WTC11 (cell line): ENCODE measurements at regions not wholly inside any gene's neighbourhood (a gene's known extent, or its start where the extent isn't known, plus 50 kb on each side); places are given as distances from the start of the nearest gene placed in this dataset.

Experiments used
- ATAC-seq: fragments of 200-7000 bp; cut with Tn5 transposase; 2 replicates; pipeline ENCODE4 v1.10.0; 2021; ENCODE audit warnings: mild to moderate bottlenecking, moderate library complexity
- CTCF ChIA-PET: fragments of 300-600 bp; sonication (Branson Sonifier 250); formaldehyde crosslinking; loops from one replicate; lab custom pipeline; 2021; ENCODE audit warnings: antibody characterized with exemption; lab: Charles Lee
- POLR2A ChIA-PET: fragments of 350-600 bp; sonication (Branson Sonifier 250); formaldehyde crosslinking; loops from one replicate; lab custom pipeline; 2021; ENCODE audit warnings: antibody characterized with exemption; lab: Charles Lee
- DNase-seq: peaks from one replicate; pipeline ENCODE4 v3.0.0; 2021; ENCODE audit warnings: low spot score
- H3K27ac Mint-ChIP-seq: 2 replicates; pipeline ENCODE4 v1.8.0; 2021; ENCODE audit warnings: mixed read lengths
- H3K27me3 Mint-ChIP-seq: 2 replicates; pipeline ENCODE4 v1.8.0; 2021; ENCODE audit warnings: low read depth, mild to moderate bottlenecking, moderate library complexity, mixed read lengths
- H3K36me3 Mint-ChIP-seq: 2 replicates; pipeline ENCODE4 v1.8.0; 2021; ENCODE audit warnings: mixed read lengths
- H3K4me1 Mint-ChIP-seq: 2 replicates; pipeline ENCODE4 v1.8.0; 2022; ENCODE audit warnings: mixed read lengths
- H3K4me3 Mint-ChIP-seq: 2 replicates; pipeline ENCODE4 v1.8.0; 2021; ENCODE audit warnings: mild to moderate bottlenecking, moderate library complexity, mixed read lengths
- H3K9me3 Mint-ChIP-seq: 2 replicates; pipeline ENCODE4 v1.8.0; 2021; ENCODE audit warnings: mixed read lengths
- ATF1 ChIP-seq: sonication (generic); formaldehyde crosslinking; IDR thresholded peaks from 2 replicates; pipeline ENCODE4 v1.8.1; 2023; ENCODE audit warnings: mild to moderate bottlenecking, moderate library complexity, missing genetic modification reagents
- ATF2 ChIP-seq: sonication (generic); formaldehyde crosslinking; IDR thresholded peaks from 2 replicates; pipeline ENCODE4 v1.8.1; 2022; ENCODE audit warnings: low read depth, missing genetic modification reagents, borderline replicate concordance
- CREM ChIP-seq: sonication (generic); formaldehyde crosslinking; IDR thresholded peaks from 2 replicates; pipeline ENCODE4 v1.8.1; 2022; ENCODE audit warnings: mild to moderate bottlenecking, missing genetic modification reagents, moderate library complexity
- E2F5 ChIP-seq: sonication (generic); formaldehyde crosslinking; IDR thresholded peaks from 2 replicates; pipeline ENCODE4 v1.8.1; 2022; ENCODE audit warnings: mild to moderate bottlenecking, moderate library complexity, missing genetic modification reagents
- ELF4 ChIP-seq: sonication (generic); formaldehyde crosslinking; IDR thresholded peaks from 2 replicates; pipeline ENCODE4 v1.8.1; 2022; ENCODE audit warnings: low read depth, mild to moderate bottlenecking, moderate library complexity, missing genetic modification reagents
- FOXJ3 ChIP-seq: sonication (generic); formaldehyde crosslinking; IDR thresholded peaks from 2 replicates; pipeline ENCODE4 v1.9.0; 2021; ENCODE audit warnings: missing genetic modification reagents, mild to moderate bottlenecking, borderline replicate concordance
- FOXP4 ChIP-seq: sonication (generic); formaldehyde crosslinking; IDR thresholded peaks from 2 replicates; pipeline ENCODE4 v1.8.0; 2022; ENCODE audit warnings: mild to moderate bottlenecking, missing genetic modification reagents
- GTF2I ChIP-seq: fragments of 250-450 bp; sonication (Bioruptor Pico); conservative IDR thresholded peaks from 2 replicates; pipeline ENCODE4 v1.4.0; 2021; ENCODE audit warnings: mild to moderate bottlenecking
- IRF1 ChIP-seq: sonication (generic); formaldehyde crosslinking; IDR thresholded peaks from 2 replicates; pipeline ENCODE4 v1.8.0; 2023; ENCODE audit warnings: missing genetic modification reagents
- KAT7 ChIP-seq: sonication (generic); formaldehyde crosslinking; IDR thresholded peaks from 2 replicates; pipeline ENCODE4 v1.8.1; 2023; ENCODE audit warnings: missing genetic modification reagents, mild to moderate bottlenecking, borderline replicate concordance
- MLX ChIP-seq: sonication (generic); formaldehyde crosslinking; IDR thresholded peaks from 2 replicates; pipeline ENCODE4 v1.8.1; 2023; ENCODE audit warnings: mild to moderate bottlenecking, missing genetic modification reagents, moderate library complexity
- NR1H2 ChIP-seq: sonication (generic); formaldehyde crosslinking; IDR thresholded peaks from 2 replicates; pipeline ENCODE4 v1.9.0; 2021; ENCODE audit warnings: mild to moderate bottlenecking, moderate library complexity, missing genetic modification reagents
- PRRX2 ChIP-seq: fragments of 250-450 bp; sonication (Bioruptor Pico); IDR thresholded peaks from 2 replicates; pipeline ENCODE4 v1.8.0; 2021; ENCODE audit warnings: mild to moderate bottlenecking
- SOX15 ChIP-seq: fragments of 250-450 bp; sonication (Bioruptor Pico); IDR thresholded peaks from 2 replicates; pipeline ENCODE4 v1.9.0; 2021; ENCODE audit warnings: mild to moderate bottlenecking
- USF2 ChIP-seq: sonication (generic); formaldehyde crosslinking; IDR thresholded peaks from 2 replicates; pipeline ENCODE4 v1.8.1; 2023; ENCODE audit warnings: mild to moderate bottlenecking, missing genetic modification reagents, moderate library complexity
- ZNF263 ChIP-seq: sonication (generic); formaldehyde crosslinking; IDR thresholded peaks from 2 replicates; pipeline ENCODE4 v1.8.1; 2022; ENCODE audit warnings: low read depth, mild to moderate bottlenecking, moderate library complexity, missing genetic modification reagents
- ZNF416 ChIP-seq: fragments of 250-450 bp; sonication (Bioruptor Pico); IDR thresholded peaks from 2 replicates; pipeline ENCODE4 v1.9.0; 2021; ENCODE audit warnings: mild to moderate bottlenecking, inconsistent platforms
- ZNF671 ChIP-seq: fragments of 250-450 bp; sonication (Bioruptor Pico); IDR thresholded peaks from 2 replicates; pipeline ENCODE4 v1.8.0; 2021; ENCODE audit warnings: mild to moderate bottlenecking
- TF ChIP-seq, protein P1 (sequence below): sonication (generic); formaldehyde crosslinking; IDR thresholded peaks from 2 replicates; pipeline ENCODE4 v1.8.1; 2023; ENCODE audit warnings: mild to moderate bottlenecking, missing genetic modification reagents
- TF ChIP-seq, protein P2 (sequence below): sonication (generic); formaldehyde crosslinking; IDR thresholded peaks from 2 replicates; pipeline ENCODE4 v1.8.0; 2022; ENCODE audit warnings: mild to moderate bottlenecking, missing genetic modification reagents
- TF ChIP-seq, protein P3 (sequence below): sonication (generic); formaldehyde crosslinking; IDR thresholded peaks from 2 replicates; pipeline ENCODE4 v1.8.1; 2023; ENCODE audit warnings: mild to moderate bottlenecking, missing genetic modification reagents, borderline replicate concordance

- TF ChIP-seq, protein P1, sequence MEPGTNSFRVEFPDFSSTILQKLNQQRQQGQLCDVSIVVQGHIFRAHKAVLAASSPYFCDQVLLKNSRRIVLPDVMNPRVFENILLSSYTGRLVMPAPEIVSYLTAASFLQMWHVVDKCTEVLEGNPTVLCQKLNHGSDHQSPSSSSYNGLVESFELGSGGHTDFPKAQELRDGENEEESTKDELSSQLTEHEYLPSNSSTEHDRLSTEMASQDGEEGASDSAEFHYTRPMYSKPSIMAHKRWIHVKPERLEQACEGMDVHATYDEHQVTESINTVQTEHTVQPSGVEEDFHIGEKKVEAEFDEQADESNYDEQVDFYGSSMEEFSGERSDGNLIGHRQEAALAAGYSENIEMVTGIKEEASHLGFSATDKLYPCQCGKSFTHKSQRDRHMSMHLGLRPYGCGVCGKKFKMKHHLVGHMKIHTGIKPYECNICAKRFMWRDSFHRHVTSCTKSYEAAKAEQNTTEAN (CRISPR knock-in tag), result no peak
- TF ChIP-seq, protein P2, sequence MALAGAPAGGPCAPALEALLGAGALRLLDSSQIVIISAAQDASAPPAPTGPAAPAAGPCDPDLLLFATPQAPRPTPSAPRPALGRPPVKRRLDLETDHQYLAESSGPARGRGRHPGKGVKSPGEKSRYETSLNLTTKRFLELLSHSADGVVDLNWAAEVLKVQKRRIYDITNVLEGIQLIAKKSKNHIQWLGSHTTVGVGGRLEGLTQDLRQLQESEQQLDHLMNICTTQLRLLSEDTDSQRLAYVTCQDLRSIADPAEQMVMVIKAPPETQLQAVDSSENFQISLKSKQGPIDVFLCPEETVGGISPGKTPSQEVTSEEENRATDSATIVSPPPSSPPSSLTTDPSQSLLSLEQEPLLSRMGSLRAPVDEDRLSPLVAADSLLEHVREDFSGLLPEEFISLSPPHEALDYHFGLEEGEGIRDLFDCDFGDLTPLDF (CRISPR knock-in tag), result no peak
- TF ChIP-seq KAT7 (no peak), ZNF263 (no peak), FOXJ3 (no peak), ELF4 (CRISPR knock-in tag) (no peak), IRF1 (CRISPR knock-in tag) (no peak), FOXP4 (CRISPR knock-in tag) (no peak)
- TF ChIP-seq, all 79 proteins: peak for 0
These were observed 141.7 kb upstream of the GUCY1A1 start (continued) for GRCh38 chr4:155524926-155525455.

DNA sequence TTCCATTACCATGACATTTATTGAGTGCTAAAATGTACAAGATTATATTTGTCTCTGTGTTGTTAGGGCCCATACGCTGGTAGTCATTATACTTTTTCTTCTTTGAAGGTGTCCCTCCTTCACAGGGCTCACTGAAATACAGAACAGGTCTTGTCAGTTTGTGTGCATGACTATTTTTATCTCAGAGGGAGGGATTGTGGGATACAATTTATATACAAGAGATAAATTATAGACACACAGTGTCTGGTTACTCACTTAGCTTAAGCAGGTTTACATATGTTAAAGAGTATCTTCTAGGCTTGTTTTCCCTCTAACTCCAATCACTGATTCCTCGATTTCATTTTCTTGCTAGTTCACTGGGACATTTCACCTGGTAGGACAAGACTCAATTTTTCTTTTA lies 143.3 kb upstream of the GUCY1A1 start:
- Mint-ChIP-seq H3K4me3 (no peak overlapping the region), H3K27me3 (no peaks in the 10 kb centered on the region), H3K27ac (no peak overlapping the region), H3K9me3 (peaks cover 30% of the 10 kb centered on the region), H3K36me3 (peaks cover 10% of the 10 kb centered on the region), H3K4me1 (no peaks in the 10 kb centered on the region)
- CTCF ChIA-PET, result no interaction called here
- POLR2A ChIA-PET, result no interaction called here
- ATAC-seq (no peak), DNase-seq (no peak)
- TF ChIP-seq SOX15 (no peak), ZNF416 (CRISPR knock-in tag) (no peak), USF2 (CRISPR knock-in tag) (no peak), E2F5 (no peak), ATF2 (CRISPR knock-in tag) (no peak), MLX (CRISPR knock-in tag) (no peak), ATF1 (CRISPR knock-in tag) (no peak), CREM (no peak), FOXP4 (CRISPR knock-in tag) (no peak), ELF4 (CRISPR knock-in tag) (no peak), ZNF671 (CRISPR knock-in tag) (no peak), NR1H2 (CRISPR knock-in tag) (no peak), GTF2I (CRISPR knock-in tag) (no peak), PRRX2 (no peak)
- TF ChIP-seq, protein P3, sequence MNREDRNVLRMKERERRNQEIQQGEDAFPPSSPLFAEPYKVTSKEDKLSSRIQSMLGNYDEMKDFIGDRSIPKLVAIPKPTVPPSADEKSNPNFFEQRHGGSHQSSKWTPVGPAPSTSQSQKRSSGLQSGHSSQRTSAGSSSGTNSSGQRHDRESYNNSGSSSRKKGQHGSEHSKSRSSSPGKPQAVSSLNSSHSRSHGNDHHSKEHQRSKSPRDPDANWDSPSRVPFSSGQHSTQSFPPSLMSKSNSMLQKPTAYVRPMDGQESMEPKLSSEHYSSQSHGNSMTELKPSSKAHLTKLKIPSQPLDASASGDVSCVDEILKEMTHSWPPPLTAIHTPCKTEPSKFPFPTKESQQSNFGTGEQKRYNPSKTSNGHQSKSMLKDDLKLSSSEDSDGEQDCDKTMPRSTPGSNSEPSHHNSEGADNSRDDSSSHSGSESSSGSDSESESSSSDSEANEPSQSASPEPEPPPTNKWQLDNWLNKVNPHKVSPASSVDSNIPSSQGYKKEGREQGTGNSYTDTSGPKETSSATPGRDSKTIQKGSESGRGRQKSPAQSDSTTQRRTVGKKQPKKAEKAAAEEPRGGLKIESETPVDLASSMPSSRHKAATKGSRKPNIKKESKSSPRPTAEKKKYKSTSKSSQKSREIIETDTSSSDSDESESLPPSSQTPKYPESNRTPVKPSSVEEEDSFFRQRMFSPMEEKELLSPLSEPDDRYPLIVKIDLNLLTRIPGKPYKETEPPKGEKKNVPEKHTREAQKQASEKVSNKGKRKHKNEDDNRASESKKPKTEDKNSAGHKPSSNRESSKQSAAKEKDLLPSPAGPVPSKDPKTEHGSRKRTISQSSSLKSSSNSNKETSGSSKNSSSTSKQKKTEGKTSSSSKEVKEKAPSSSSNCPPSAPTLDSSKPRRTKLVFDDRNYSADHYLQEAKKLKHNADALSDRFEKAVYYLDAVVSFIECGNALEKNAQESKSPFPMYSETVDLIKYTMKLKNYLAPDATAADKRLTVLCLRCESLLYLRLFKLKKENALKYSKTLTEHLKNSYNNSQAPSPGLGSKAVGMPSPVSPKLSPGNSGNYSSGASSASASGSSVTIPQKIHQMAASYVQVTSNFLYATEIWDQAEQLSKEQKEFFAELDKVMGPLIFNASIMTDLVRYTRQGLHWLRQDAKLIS (CRISPR knock-in tag), result no peak
